Stimulated activated CD8-positive, alpha-beta memory T cell treated with anti-CD3 and anti-CD28 coated beads, Interleukin-15, amount 100 ng/mL, for 1 hour (primary cell): ENCODE measurements at regions not wholly inside any gene's neighbourhood (a gene's known extent, or its start where the extent isn't known, plus 50 kb on each side); places are given as distances from the start of the nearest gene placed in this dataset.

Source experiments
- DNase-seq: peaks from one replicate; pipeline ENCODE4 v3.0.0-alpha.2; 2020; ENCODE audit warnings: low read depth

DNA sequence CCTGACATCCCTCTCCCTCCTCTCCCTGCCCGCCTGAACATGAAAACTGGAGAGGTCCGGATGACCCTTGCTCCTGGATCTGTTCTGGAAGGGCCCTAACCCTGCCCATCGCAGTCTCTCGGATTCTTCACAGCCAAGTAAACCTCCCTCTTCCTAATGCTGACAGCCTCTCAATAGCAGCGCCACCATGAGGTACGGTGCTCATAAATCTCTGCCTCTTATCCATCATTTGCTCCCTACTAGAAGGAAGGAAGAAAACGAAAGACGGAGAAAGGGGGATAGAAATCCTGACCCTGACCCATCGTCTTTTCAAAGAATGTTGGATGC lies 257.9 kb downstream of the BCL11A start:
- DNase-seq = no peak

GRCh38 chr2:60294901-60295635 lies 258.4 kb downstream of the BCL11A start:
- DNase-seq = no peak

DNA sequence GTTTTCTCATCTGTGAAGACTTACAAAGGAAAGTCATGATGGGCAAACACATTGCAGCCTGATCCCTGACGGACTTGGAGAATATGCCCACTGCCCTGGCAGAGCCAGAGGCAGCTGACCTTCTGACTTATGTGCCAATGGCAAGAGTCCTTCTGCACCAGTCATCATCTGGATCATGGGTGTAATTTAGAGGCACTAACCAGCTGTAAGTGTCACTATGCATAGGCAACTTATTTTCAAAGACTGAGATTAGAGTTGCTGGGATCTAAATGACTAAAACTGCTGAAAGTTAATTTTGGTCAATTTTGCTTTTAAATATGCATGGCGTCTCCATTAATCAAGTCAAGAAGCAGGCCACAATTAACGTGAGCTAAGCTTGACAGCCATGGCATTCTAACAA lies 261.2 kb downstream of the BCL11A start:
- DNase-seq = no peak

DNA sequence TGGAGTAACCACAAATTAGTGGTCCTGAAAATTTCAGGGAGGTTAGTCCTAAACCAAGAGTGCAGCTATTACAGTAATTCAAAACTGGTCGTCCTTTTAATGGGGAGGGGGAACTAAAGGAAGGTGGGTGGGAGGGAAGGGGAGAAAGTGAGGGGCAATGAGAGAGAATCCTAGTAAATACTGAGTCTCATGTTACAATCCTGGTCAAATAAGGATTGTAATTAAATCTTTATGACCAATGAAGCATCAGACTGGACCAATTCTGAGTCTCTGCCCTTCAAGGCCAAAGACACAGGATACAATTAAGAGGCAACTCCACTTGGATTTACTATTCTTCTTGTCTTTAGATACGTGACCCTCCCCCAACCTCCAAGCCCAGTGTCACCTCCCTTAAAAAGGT lies 262.9 kb downstream of the BCL11A start:
- DNase-seq = no peak

- no peak for DNase-seq
Measured at GRCh38 chr2:60285626-60286316, 267.7 kb downstream of the BCL11A start.

- DNase-seq = no peak
Measured at GRCh38 chr2:60283626-60284025, 269.8 kb downstream of the BCL11A start.

- DNase-seq = no peak
Measured at GRCh38 chr2:60282886-60283285, 270.6 kb downstream of the BCL11A start.

GRCh38 chr2:60281730-60282129 lies 271.7 kb downstream of the BCL11A start:
- DNase-seq = no peak

DNA sequence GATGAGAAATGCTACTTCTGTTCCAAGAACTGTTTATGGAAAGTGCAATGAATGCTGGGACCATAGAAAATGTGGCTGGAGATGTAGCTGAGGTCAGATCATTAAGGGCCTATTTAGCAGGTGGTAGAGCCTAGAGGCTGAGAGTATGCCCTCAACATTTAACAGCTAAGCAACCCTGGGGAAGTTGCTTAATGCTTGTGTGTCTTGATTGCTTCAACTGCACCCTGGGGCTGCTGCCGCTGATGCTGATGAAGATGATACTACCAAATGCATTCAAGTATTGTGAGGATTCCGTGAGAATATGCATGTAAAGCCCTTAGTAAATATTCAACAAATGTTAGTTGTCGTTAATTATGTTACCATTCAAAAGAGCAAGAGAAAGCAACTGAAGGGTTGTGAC lies 273.2 kb downstream of the BCL11A start:
- DNase-seq = no peak

GRCh38 chr2:60278906-60279305 lies 274.5 kb downstream of the BCL11A start:
- DNase-seq = no peak

DNA sequence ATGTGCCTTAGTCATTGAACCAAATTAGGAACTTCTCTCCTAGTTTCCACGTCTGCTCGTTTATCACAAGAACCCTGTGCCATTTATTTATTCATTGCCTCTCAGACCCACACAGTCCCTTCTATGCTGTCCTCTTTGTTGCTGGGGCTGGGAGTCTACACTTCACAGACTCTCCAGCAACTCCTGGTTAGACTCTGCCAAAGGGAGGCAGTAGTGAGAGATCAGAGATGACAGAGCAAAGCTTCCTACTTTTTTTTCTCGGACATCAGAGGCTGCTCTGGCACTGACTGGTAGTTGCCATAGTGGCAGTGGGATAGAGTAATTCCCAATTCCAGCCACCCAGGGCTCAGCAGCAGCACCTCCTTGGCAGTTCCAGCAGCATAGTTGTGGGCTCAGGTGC lies 277.5 kb downstream of the BCL11A start:
- no peak for DNase-seq

DNA sequence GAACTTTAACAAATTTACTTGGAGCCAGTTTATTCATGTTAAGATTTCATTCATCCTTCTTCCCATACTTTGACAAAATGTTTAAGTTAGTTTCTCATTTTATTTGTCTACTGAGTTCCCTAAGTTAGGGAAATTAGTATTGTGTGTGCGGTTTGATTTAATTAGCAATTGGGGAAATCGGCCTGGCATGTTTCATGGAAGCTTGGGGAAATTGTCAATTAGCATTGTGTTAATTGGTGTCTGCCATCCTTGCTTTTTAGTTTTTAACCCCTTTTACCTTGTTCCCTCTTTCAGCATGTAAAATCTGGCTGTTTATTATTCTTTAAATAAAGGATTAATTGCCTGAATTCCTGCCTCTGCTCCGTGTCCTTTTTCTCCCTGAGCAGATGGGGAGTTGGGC lies 279.6 kb downstream of the BCL11A start:
- DNase-seq = no peak

GRCh38 chr2:60271713-60272112 lies 281.7 kb downstream of the BCL11A start:
- DNase-seq = no peak

- no peak for DNase-seq
Measured at GRCh38 chr2:60271131-60271530, 282.3 kb downstream of the BCL11A start.

DNA sequence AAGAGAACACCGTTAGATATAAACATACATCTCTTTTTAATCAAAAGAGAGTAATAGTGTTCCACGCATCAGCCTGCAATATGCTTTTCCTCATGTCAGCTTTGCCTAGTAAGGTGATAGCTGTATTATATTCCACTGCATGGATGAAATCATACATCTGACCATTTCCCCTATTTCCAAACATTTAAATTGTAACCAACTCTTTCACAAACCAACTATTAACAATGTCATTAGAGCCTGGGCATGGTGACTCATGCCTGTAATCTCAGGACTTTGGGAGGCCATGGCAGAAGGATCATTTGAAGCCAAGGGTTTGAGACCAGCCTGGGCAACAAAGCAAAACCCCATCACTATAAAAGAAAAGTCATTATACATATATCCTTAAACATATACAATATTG lies 284.8 kb downstream of the BCL11A start:
- DNase-seq = no peak

DNA sequence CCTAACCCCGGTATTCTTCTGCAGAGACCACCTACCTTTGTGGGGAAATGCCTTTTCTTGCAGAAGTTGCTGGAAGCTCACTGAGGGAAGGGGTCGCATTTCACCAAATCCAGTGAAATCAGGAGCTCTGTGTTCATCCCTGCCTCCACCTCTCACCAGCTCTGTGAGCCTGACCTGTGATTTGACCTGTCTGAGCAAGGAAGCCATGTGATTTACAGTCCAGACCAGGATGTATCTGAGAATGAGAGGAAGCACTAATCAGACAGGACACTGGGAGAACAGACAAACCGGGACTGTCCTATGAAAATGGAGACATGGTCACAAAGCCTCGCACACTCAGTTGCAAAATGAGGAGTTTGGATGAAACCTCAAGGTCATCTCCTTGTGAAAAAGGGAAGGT lies 285.4 kb downstream of the BCL11A start:
- no peak for DNase-seq

DNA sequence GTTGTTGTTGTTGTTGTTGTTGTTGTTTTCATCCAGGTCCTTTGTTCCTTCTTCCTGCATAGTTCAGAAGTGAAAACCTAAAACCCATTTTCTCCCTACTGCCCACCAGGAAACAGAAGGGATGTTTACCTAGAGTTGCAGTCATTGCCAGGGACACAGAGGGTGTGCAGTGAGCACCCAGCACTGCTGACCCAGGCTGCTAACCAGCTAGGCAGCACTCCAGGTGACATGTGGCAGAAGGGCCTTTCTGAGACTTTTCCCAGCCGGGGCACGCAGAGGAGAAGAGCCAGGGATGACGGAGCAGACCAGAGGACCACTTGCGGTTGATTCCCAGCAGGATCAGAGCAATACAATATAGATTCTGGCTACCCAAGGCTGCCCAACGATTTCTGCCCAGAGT lies 286.3 kb downstream of the BCL11A start:
- no peak for DNase-seq

GRCh38 chr2:60262178-60262577 lies 291.3 kb downstream of the BCL11A start:
- no peak for DNase-seq

GRCh38 chr2:60260639-60261296 lies 292.7 kb downstream of the BCL11A start:
- DNase-seq = no peak

GRCh38 chr2:60259781-60260180 lies 293.7 kb downstream of the BCL11A start:
- no peak for DNase-seq

DNA sequence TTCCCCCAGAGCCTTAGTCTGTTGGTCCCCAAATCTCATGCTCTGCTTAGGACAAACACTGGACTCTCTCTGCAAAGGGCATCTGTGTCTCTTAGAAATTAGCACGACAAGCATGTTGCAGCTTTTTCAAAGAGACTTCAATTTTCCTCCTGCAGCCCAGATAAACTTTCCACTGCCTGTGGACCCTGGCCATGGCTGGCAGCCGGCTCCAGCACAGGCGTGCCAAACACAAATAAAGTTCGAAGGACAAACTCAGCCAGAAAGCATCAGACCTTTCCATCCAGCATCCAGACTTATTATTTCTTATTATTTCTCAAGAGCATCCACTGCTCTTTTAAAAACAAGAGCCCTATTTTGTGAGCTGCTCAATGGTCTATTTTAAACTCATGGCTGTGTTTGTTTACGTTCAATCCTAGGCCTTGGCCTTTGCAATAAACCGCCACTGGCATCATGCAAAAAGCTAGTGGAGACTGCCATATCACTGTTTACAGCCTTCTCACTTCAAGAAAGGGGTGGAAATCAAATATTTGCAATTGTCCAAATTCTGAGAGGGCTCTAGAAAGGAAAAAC lies 300.8 kb downstream of the BCL11A start:
- no peak for DNase-seq

DNA sequence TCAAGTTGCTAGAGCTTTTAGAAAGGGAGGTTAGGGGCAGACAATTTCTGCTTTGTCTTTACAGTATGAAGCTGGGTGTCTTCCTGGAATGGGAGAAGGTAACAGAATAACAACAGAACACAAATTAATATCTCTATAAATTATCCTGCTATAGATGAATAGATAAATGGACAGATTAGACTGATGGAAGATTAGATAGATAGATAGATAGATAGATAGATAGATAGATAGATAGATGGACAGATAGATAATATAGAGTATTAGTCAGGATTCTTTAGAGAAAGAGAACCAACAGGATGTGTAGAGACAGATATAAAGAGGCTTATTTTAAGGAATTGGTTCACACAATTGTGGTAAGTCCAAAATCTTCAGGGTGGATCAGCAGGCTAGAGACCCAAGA lies 302.2 kb downstream of the BCL11A start:
- DNase-seq = no peak

DNA sequence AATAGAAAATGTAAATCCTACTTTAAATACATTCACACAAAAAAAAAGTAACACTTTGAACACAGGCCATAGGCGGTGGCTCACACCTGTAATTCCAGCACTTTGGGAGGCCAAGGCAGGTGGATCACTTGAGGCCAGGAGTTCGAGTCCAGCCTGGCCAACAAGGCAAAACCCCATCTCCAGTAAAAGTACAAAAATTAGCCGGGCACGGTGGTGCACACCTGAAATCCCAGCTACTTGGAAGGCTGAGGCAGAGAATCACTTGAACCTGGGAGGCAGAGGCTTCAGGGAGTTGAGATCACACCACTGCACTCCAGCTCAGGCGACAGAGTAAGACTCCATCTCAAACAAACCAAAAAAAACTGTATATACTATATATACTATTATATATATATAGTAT lies 303.6 kb downstream of the BCL11A start:
- DNase-seq = no peak
